HS-27A (cell line): ENCODE measurements at regions not wholly inside any gene's neighbourhood (a gene's known extent, or its start where the extent isn't known, plus 50 kb on each side); places are given as distances from the start of the nearest gene placed in this dataset.
"Not testable (repeated sequence)": the region's sequence is repeated elsewhere in the genome, so short reads cannot be mapped to it uniquely, and the experiment has no call there.

Source experiments
- DNase-seq: peaks from one replicate; pipeline ENCODE4 v3.0.0-alpha.2; 2012; ENCODE audit warnings: low read depth, missing footprints

DNA sequence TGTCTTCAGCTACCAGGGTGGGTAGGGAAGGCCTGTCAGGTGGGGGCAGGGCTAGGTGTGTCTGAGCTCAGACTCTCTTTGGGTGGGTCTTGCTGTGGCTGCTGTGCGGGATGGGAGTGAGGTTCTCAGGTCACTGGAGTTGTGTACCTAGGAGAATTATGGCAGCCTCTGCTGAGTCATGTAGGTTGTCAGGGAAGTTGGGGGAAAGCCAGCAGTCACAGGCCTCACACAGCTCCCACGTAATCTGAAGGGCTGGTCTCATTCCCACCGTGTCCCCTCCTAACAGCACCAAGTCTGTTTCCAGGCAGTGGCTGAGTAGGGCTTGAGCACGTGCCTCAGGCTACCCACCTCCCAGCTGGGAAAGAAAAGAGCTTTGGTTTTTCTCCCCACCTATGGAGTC lies 67.0 kb downstream of the CHCHD4 start:
- DNase-seq, result no peak

DNA sequence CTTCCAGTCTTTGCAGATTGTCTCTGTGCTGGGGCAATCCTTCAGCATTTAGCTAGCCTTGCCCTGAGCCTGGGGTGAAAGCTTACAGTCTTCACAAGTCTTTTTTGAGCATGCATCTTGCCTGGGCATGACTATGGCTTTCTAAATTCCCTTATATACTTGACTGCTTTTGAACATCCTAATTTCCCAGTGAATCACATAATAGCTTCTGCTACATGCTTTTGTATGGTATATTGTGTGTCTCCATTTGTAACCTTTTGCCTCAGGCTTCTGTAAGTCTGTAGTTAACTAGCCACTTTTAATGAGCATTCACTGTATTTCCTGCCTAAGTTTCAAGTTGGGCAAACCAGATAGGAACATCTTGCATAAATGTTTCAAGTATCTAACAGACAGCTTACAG lies 76.8 kb downstream of the CHCHD4 start:
- no peak for DNase-seq

DNA sequence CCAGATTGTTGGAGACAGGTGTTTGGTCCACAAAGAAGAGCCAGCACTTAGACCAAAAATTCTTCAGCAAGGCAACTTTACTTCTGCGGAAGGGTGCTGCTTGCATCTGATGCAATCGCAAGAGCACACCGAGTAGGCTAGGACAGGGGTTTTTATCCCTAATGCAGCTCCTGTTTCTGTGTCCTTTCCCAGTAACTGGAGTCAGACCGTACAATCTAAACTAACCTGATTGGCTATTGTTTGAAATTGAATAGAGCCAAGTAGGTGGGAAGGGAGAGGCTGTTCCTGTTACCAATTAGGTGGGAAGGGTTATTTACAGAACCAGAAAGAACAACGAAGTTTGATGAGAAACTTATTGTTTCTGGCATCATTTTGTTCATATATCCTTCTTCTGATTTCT lies 77.6 kb downstream of the CHCHD4 start:
- no peak for DNase-seq

DNA sequence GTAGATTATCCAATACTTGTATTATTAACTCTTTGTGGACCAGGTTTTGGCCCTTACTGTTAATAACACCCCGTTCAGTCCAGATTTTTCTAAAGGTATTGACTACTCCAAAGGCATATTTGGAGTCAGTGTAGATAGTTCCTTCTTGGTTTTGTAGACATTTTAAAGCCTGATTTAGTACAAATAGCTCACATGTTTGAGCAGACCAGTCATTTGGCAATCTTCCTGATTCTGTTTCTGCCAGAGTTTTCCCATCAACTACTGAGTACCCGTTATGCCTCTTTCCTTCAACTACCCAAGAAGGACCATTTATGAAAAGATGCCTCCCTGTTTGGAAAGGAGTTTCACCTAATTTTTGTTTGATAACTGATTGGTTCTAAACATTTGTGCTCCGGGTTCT lies 82.0 kb downstream of the CHCHD4 start:
- DNase-seq, result peak; percentile 17

DNA sequence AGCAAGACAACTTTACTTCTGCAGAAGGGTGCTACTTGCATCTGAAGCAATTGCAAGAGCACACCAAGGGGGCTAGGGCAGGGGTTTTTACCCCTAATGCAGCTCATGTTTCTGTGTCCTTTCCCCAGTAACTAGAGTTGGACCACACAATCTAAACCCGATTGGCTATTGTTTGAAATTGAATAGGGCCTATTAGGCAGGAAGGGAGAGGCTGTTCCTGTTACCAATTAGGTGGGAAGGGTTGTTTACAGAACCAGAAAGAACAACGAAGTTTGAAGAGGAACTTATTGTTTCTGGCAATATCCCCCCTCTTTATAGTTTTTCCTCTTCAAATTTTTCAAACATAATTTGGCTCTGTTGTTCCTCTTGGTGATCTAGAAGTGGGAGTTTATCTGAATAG lies 85.5 kb downstream of the CHCHD4 start:
- DNase-seq, result no peak

DNA sequence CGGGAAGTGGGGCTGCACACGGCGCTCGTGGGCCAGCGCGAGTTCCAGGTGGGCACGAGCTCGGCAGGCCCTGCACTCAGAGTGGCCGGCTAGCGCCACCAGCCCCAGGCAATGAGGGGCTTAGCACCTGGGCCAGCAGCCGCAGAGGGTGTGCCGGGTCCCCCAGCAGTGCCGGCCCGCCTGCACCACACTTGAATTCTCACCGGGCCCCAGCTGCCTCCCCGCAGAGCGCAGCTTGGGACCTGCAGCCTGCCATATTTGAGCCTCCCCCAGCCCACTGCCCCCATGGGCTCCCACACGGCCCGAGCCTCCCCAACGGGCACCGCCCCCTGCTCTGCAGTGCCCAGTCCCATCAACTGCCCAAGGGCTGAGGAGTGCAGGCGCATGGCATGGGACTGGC lies 87.5 kb downstream of the CHCHD4 start:
- DNase-seq, result no peak

DNA sequence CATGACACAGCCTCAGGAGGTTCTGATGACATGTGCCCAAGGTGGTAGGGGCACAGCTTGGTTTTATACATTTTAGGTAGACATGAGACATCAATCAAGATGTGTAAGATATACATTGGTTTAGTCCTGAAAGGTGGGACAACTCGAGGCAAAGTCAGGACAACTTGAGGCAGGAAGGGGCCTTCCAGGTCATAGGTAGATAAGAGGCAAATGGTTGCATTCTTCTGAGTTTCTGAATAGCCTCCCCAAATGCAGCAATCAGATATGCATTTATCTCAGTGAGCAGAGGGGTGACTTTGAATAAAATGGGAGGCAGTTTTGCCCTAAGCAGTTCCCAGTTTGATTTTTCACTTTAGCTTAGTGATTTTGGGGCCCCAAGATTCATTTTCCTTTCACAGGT lies 91.6 kb downstream of the CHCHD4 start:
- DNase-seq, result no peak

DNA sequence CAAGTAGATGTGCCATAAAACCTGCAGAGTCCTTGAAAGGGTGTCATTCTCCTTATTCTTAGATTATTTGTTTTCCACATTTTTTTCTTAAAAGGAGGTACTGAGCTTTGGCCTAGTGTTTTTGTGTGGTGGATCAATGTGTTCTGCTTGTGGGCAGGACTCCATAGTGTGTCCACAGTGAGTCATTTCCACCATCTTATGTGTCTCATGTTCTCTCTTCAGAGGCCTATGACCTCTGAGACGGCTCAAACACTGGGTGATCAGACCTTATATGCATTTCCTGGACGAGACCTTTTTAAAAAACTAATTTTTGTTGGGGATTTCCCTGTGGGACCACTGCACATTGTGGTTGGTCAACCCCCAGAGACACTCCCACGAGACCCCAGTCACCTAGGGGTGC lies 93.4 kb downstream of the CHCHD4 start:
- no peak for DNase-seq

DNA sequence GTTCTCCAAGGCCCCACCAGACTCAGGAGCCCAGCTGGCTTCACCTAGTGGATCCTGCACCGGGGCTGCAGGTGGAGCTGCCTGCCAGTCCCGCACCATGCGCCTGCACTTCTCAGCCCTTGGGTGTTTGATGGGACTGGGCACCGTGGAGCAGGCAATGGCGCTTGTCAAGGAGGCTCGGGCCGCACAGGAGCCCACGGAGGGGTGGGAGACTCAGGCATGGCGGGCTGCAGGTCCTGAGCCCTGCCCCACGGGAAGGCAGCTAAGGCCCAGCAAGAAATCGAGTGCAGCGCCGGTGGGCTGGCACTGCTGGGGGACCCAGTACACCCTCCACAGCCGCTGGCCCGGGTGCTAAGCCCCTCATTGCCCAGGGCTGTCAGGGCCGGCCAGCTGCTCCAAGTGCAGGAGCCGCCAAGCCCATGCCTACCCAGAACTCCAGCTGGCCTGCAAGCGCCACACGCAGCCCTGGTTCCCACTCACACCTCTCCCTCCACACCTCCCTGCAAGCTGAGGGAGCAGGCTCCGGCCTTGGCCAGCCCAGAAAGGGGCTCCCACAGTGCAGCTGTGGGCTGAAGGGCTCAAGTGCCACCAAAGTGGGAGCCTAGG lies 95.2 kb downstream of the CHCHD4 start:
- DNase-seq, result not testable (repeated sequence)

DNA sequence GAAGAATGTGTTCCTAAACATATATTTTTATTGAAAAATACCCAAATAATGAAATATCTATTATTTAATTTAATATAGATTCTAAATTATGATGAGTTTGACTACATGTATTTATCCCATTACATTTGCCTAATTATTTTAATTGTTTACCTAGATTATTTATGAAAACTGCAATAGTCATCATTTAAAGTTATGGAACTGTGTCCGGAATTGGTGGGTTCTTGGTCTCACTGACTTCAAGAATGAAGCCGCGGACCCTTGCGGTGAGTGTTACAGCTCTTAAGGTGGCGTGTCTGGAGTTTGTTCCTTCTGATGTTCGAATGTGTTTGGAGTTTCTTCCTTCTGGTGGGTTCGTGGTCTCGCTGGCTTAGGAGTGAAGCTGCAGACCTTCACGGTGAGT lies 96.5 kb downstream of the CHCHD4 start:
- not testable (repeated sequence) for DNase-seq

DNA sequence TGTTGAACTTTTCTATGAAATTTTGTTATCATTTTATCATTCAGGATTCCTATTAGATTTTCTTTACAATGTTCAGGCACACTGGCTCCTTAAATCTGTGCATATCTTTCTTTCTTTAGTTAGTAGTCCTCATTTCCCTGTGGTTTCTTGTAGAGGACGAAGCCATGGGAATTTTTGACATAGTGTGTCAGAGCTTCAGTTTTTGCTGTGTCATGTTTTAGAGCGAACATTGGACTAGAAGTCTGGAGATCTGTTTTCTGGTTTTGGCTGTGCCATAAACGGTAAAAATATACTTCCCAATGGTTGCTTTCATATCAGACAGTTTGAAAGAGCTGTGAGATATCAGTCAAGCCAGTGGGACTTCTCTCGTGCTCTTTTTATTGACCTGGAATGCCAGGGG lies 105.2 kb downstream of the CHCHD4 start:
- no peak for DNase-seq

DNA sequence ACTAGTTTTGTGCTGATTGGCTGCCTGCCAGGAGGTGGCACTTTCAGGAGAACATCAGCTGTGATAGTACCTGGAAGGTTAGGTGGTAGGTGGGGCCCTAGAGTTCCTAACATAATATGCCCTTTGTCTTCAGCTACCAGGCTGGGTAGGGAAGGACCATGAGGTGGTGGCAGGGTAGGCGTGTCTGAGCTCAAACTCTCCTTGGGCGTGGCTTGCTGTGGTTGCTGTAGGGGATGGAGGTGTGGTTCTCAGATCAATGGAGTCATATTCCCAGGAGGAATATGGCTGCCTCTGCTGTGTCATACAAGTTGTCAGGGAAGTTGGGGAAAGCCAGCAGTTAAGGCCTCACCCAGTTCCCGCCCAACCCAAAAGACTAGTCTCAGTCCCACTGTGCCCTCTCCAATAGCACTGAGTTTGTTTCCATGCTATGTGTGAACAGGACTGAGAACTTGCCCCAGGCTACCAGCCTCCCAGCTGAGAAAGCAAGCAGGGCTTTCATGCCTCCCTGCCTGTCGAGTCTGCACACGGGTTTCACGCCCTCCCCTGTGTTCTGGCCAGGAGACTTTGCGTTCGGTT lies 107.7 kb downstream of the CHCHD4 start:
- no peak for DNase-seq

DNA sequence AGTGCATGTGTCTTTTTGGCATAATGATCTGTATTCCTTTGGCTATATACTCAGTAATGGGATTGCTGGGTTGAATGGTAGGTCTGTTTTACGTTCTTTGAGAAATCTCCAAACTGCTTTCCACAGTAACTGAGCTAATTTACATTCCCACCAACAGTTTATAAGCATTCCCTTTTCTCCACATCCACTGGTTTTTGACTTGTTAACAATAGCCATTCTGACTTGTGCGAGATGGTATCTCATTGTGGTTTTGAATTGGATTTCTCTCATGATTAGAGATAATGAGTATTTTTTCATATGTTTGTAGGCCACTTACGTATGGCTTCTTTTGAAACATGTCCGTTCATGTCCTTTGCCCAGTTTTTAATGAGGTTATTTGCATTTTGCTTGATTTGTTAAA lies 117.7 kb downstream of the CHCHD4 start:
- no peak for DNase-seq

DNA sequence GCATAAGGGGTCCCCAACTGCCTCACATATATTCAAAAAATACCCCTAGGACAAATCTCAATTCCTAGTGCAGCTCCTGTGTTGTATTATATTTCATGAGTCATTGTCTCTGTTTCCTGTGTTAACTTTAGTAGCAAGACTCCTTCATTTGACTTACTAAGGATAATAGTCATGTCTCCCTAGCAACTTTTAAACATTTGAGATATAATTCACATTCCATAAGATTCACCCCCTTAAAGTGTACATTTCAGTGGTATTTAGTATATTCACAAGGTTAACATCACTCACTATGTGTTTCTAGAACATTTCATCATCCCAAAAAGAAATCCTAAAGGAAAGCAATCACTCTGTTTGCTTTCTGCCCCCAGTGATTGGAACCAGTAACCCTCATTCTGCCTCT lies 121.3 kb upstream of the WNT7A start:
- DNase-seq, result no peak

DNA sequence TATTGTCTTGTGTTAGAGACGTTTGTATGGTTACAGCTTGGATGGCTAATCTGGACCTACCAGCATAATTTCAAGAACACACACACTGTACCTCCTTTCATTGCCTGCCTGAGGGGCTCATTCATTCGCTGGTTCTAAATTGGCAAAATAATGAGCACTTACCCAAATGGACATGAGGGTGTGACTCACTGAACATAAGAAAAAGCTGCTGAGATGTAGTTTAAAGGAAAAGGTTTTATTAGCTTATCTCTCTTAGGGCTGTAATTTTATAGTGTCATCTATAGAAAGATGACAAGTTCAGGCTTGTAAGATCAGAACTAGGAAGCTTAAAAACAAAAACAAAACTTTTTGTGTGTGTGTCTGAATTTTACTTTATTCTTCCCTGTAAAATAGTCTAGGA lies 120.7 kb upstream of the WNT7A start:
- no peak for DNase-seq

DNA sequence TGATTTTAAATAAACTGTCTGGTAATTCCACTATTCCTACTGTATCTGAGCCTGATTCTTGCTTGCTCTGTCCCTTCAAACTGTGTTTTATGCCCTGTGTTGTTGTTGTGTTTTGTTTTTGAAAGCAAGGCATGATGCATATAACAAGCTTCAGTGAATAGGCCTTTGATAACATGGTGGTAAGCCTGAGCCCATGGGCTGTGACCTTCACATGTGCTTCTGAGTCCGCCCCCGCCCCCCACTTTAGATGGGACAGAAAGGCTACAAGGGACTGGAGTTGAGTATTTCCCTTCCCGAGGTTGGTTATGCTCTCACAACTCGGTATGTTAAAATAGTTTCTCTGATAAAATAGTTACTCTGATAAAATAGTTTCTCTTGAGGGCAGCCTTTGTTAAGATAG lies 119.0 kb upstream of the WNT7A start:
- no peak for DNase-seq

DNA sequence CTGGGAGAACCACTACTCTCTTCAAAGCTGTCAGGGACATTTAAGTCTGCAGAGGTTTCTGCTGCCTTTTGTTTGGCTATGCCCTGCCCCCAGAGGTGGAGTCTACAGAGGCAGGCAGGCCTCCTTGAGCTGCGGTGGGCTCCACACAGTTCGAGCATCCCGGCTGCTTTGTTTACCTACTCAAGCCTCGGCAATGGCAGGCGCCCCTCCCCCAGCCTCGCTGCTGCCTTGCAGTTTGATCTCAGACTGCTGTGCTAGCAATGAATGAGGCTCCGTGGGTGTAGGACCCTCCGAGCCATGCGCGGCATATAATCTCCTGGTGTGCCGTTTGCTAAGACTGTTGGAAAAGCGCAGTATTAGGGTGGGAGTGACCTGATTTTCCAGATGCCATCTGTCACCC lies 115.3 kb upstream of the WNT7A start:
- not testable (repeated sequence) for DNase-seq

DNA sequence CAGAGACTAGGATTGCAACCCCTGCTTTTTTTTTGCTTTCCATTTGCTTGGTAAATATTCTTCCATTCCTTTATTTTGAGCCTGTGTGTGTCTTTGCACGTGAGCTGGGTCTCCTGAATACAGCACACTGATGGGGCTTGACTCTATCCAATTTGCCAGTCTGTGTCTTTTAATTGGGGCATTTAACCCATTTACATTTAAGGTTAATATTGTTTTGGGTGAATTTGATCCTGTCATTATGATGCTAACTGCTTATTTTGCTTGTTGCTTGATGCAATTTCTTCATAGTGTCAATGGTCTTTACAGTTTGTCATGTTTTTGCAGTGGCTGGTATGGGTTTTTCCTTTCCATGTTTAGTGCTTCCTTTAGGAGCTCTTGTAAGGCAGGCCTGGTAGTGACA lies 109.1 kb upstream of the WNT7A start:
- DNase-seq, result not testable (repeated sequence)

DNA sequence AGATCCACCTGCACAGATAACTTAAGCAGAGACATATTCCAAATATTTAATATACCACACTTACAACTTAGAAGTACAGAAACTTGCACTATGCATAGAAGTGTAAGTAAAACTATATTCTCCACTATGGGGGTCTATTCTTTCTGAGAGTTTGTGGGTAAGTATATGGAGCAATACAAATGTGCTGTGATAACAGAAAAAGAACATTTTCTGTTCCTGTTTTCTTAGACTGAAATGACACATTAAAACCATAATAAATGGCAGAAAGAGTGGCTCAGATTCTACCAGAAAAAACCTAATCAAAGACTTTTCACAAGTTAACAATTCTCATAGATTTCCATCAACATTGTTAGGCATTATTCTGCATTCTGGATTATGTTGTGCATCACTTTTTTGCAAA lies 96.6 kb upstream of the WNT7A start:
- DNase-seq, result no peak

DNA sequence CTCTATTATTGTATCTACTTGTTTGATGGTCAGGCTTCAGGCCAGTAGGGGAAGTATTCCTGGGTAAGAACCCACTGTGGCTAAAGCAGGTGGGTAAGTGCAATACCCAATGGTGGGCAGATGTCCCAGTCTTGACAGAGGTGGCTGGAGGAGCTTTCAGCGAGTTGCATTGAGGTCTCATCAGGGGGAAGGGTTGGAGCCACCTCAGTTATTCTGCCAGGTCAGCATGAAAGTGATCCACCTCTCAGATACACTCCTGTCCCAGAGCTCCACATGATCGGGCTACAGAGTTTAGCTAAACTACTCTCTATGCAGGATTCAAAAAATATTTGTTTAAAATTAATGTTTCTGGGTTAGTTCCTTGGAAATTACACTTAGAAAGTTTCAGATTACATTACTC lies 95.8 kb upstream of the WNT7A start:
- DNase-seq, result no peak

DNA sequence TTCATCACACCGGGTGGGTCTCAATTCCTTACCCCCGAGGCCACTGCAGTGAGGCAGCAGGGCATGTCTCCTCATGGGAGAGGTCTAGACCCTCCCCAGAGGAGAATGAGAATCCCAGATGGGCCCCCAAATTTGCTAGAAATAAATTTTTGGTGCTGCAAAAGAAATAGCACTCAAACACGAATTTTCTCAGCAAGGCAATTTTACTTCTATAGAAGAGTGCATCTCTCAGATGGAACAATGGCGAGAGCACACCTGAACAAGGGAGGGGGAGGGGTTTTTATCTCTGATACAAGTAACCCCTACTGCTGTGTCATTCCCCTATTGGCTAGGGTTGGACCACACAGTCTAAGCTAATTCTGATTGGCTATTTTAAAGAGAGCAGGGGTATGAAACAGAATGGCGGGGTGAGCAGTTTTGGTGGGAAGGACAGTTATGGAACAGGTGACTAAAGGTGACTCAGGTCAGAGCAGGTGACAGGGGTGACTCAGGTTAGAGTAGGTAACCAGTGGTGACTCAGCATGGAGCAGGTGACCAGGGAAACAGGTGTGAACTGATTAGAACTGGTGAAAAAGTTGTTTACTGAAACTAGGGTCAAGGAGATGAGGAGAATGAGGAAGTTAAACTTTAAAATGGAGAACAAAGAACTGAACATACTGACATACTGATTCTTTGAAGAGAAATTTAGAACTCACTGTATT lies 93.0 kb upstream of the WNT7A start:
- DNase-seq, result no peak

DNA sequence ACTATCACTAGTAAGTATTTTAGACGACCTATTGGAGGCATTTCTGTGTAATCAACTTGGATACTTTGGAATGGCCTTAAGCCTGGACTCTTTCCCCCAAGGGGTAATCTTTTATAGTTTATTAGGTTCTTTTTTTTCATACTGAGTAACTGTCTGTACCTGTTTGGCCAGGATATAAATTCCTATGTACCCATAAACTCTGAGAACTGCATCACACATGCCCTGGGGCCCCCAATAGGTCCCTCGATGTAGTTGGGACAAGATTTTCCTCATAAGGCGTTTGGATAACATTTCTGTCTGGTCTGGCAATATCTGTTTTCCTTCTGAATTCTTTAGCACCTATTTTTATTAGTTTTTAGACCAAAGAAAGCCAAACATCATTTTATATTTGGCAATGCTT lies 86.4 kb upstream of the WNT7A start:
- no peak for DNase-seq

DNA sequence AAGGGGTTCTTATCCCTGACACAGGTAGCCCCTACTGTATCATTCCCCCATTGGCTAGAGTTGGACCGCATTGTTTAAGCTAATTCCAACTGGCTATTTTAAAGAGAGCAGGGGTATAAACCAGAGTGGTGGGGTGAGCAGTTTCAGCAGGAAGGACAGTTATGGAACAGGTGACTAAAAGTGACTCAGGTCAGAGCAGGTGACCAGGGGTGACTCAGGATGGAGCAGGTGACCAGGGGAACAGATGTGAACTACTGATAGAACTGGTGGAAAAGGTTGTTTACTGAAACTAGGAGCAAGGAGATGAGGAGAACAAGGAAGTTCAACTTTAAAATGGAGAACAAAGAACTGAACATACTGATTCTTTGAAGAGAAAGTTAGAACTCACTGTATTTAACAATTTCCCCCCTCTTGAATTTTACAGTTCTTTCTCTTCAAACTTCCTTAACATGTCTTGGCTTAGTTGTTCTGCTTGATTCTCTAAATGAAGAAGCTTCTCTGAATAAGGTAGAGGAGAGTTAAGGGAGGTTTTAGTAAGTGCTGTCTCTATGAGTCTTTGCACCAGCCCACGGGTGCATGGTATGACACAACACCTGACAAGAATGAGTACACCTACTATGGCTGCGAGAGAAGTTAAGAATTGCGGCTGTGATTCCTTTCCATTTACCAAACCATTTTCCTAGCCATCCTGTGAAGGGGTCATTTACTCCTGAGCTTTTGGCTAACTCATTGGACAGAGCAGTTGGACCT lies 83.4 kb upstream of the WNT7A start:
- DNase-seq, result no peak
